WTC11 (cell line): ENCODE measurements at regions not wholly inside any gene's neighbourhood (a gene's known extent, or its start where the extent isn't known, plus 50 kb on each side); places are given as distances from the start of the nearest gene placed in this dataset.

Source experiments
- ATAC-seq: fragments of 200-7000 bp; cut with Tn5 transposase; 2 replicates; pipeline ENCODE4 v1.10.0; 2021; ENCODE audit warnings: mild to moderate bottlenecking, moderate library complexity
- CTCF ChIA-PET: fragments of 300-600 bp; sonication (Branson Sonifier 250); formaldehyde crosslinking; loops from one replicate; lab custom pipeline; 2021; ENCODE audit warnings: antibody characterized with exemption; lab: Charles Lee
- POLR2A ChIA-PET: fragments of 350-600 bp; sonication (Branson Sonifier 250); formaldehyde crosslinking; loops from one replicate; lab custom pipeline; 2021; ENCODE audit warnings: antibody characterized with exemption; lab: Charles Lee
- DNase-seq: peaks from one replicate; pipeline ENCODE4 v3.0.0; 2021; ENCODE audit warnings: low spot score
- H3K27ac Mint-ChIP-seq: 2 replicates; pipeline ENCODE4 v1.8.0; 2021; ENCODE audit warnings: mixed read lengths
- H3K27me3 Mint-ChIP-seq: 2 replicates; pipeline ENCODE4 v1.8.0; 2021; ENCODE audit warnings: low read depth, mild to moderate bottlenecking, moderate library complexity, mixed read lengths
- H3K36me3 Mint-ChIP-seq: 2 replicates; pipeline ENCODE4 v1.8.0; 2021; ENCODE audit warnings: mixed read lengths
- H3K4me1 Mint-ChIP-seq: 2 replicates; pipeline ENCODE4 v1.8.0; 2022; ENCODE audit warnings: mixed read lengths
- H3K4me3 Mint-ChIP-seq: 2 replicates; pipeline ENCODE4 v1.8.0; 2021; ENCODE audit warnings: mild to moderate bottlenecking, moderate library complexity, mixed read lengths
- H3K9me3 Mint-ChIP-seq: 2 replicates; pipeline ENCODE4 v1.8.0; 2021; ENCODE audit warnings: mixed read lengths
- ATF1 ChIP-seq: sonication (generic); formaldehyde crosslinking; IDR thresholded peaks from 2 replicates; pipeline ENCODE4 v1.8.1; 2023; ENCODE audit warnings: mild to moderate bottlenecking, moderate library complexity, missing genetic modification reagents
- ATF3 ChIP-seq: sonication (generic); formaldehyde crosslinking; conservative IDR thresholded peaks from 2 replicates; pipeline ENCODE4 v1.8.1; 2022; ENCODE audit warnings: mild to moderate bottlenecking, missing genetic modification reagents
- CBFB ChIP-seq: sonication (generic); formaldehyde crosslinking; IDR thresholded peaks from 2 replicates; pipeline ENCODE4 v1.8.1; 2022; ENCODE audit warnings: mild to moderate bottlenecking, low read depth, missing genetic modification reagents
- FOXK1 ChIP-seq: sonication (generic); formaldehyde crosslinking; IDR thresholded peaks from 2 replicates; pipeline ENCODE4 v1.8.0; 2022; ENCODE audit warnings: mild to moderate bottlenecking, moderate library complexity, missing genetic modification reagents
- FOXP4 ChIP-seq: sonication (generic); formaldehyde crosslinking; IDR thresholded peaks from 2 replicates; pipeline ENCODE4 v1.8.0; 2022; ENCODE audit warnings: mild to moderate bottlenecking, missing genetic modification reagents
- GABPB1 ChIP-seq: sonication (generic); formaldehyde crosslinking; IDR thresholded peaks from 2 replicates; pipeline ENCODE4 v1.8.1; 2023; ENCODE audit warnings: mild to moderate bottlenecking, missing genetic modification reagents
- JAZF1 ChIP-seq: fragments of 250-450 bp; sonication (Bioruptor Pico); IDR thresholded peaks from 2 replicates; pipeline ENCODE4 v1.9.0; 2021; ENCODE audit warnings: moderate library complexity, mild to moderate bottlenecking, inconsistent platforms
- KAT7 ChIP-seq: sonication (generic); formaldehyde crosslinking; IDR thresholded peaks from 2 replicates; pipeline ENCODE4 v1.8.1; 2023; ENCODE audit warnings: missing genetic modification reagents, mild to moderate bottlenecking, borderline replicate concordance
- MLX ChIP-seq: sonication (generic); formaldehyde crosslinking; IDR thresholded peaks from 2 replicates; pipeline ENCODE4 v1.8.1; 2023; ENCODE audit warnings: mild to moderate bottlenecking, missing genetic modification reagents, moderate library complexity
- MYBL2 ChIP-seq: sonication (generic); formaldehyde crosslinking; IDR thresholded peaks from 2 replicates; pipeline ENCODE4 v1.8.1; 2023; ENCODE audit warnings: mild to moderate bottlenecking, moderate library complexity, missing genetic modification reagents
- NFATC4 ChIP-seq: fragments of 250-450 bp; sonication (Bioruptor Pico); IDR thresholded peaks from 2 replicates; pipeline ENCODE4 v1.9.0; 2021; ENCODE audit warnings: mild to moderate bottlenecking
- NFE2L1 ChIP-seq: sonication (generic); formaldehyde crosslinking; IDR thresholded peaks from 2 replicates; pipeline ENCODE4 v1.8.1; 2023; ENCODE audit warnings: missing genetic modification reagents
- NR2C2 ChIP-seq: sonication (generic); formaldehyde crosslinking; IDR thresholded peaks from 2 replicates; pipeline ENCODE4 v1.8.0; 2022; ENCODE audit warnings: mild to moderate bottlenecking, missing genetic modification reagents
- OVOL2 ChIP-seq: fragments of 250-450 bp; sonication (Bioruptor Pico); IDR thresholded peaks from 2 replicates; pipeline ENCODE4 v1.9.0; 2021; ENCODE audit warnings: mild to moderate bottlenecking, borderline replicate concordance
- PRDM15 ChIP-seq: sonication (generic); formaldehyde crosslinking; IDR thresholded peaks from 2 replicates; pipeline ENCODE4 v1.8.0; 2022; ENCODE audit warnings: missing genetic modification reagents
- PREB ChIP-seq: sonication (generic); formaldehyde crosslinking; IDR thresholded peaks from 2 replicates; pipeline ENCODE4 v1.8.1; 2022; ENCODE audit warnings: mild to moderate bottlenecking, missing genetic modification reagents, moderate library complexity, borderline replicate concordance
- RELA ChIP-seq: sonication (generic); formaldehyde crosslinking; IDR thresholded peaks from 2 replicates; pipeline ENCODE4 v1.8.1; 2022; ENCODE audit warnings: missing genetic modification reagents, mild to moderate bottlenecking, borderline replicate concordance
- SMAD3 ChIP-seq: sonication (generic); formaldehyde crosslinking; IDR thresholded peaks from 2 replicates; pipeline ENCODE4 v1.8.0; 2022; ENCODE audit warnings: missing genetic modification reagents, mild to moderate bottlenecking, borderline replicate concordance
- SOX15 ChIP-seq: fragments of 250-450 bp; sonication (Bioruptor Pico); IDR thresholded peaks from 2 replicates; pipeline ENCODE4 v1.9.0; 2021; ENCODE audit warnings: mild to moderate bottlenecking
- TEAD1 ChIP-seq: sonication (generic); formaldehyde crosslinking; IDR thresholded peaks from 2 replicates; pipeline ENCODE4 v1.8.0; 2022; ENCODE audit warnings: mild to moderate bottlenecking, missing genetic modification reagents
- ZNF121 ChIP-seq: sonication (generic); formaldehyde crosslinking; IDR thresholded peaks from 2 replicates; pipeline ENCODE4 v1.8.0; 2023; ENCODE audit warnings: missing genetic modification reagents
- ZNF138 ChIP-seq: sonication (generic); formaldehyde crosslinking; conservative IDR thresholded peaks from 2 replicates; pipeline ENCODE4 v1.8.1; 2022; ENCODE audit warnings: mild to moderate bottlenecking, moderate library complexity, missing genetic modification reagents
- ZNF263 ChIP-seq: sonication (generic); formaldehyde crosslinking; IDR thresholded peaks from 2 replicates; pipeline ENCODE4 v1.8.1; 2022; ENCODE audit warnings: low read depth, mild to moderate bottlenecking, moderate library complexity, missing genetic modification reagents
- ZNF416 ChIP-seq: fragments of 250-450 bp; sonication (Bioruptor Pico); IDR thresholded peaks from 2 replicates; pipeline ENCODE4 v1.9.0; 2021; ENCODE audit warnings: mild to moderate bottlenecking, inconsistent platforms
- ZNF425 ChIP-seq: fragments of 250-450 bp; sonication (Bioruptor Pico); conservative IDR thresholded peaks from 2 replicates; pipeline ENCODE4 v1.9.0; 2021; ENCODE audit warnings: mild to moderate bottlenecking

GRCh38 chr3:72375237-72376076 is 472.8 kb downstream of the SHQ1 start:
- TF ChIP-seq ATF3, result no peak
- no peak for TF ChIP-seq RELA (CRISPR knock-in tag)
- TF ChIP-seq OVOL2 (CRISPR knock-in tag), result no peak
- TF ChIP-seq JAZF1, result no peak
- no peak for TF ChIP-seq SMAD3 (CRISPR knock-in tag)
- TF ChIP-seq SOX15 (CRISPR knock-in tag), result no peak
- no peak for TF ChIP-seq KAT7
- TF ChIP-seq ATF1 (CRISPR knock-in tag), result no peak
- TF ChIP-seq ZNF138, result no peak
- TF ChIP-seq MYBL2 (CRISPR knock-in tag), result no peak
- TF ChIP-seq FOXP4 (CRISPR knock-in tag), result no peak
- no peak for TF ChIP-seq NR2C2
- no peak for TF ChIP-seq TEAD1 (CRISPR knock-in tag)
- TF ChIP-seq ZNF425, result no peak
- no peak for TF ChIP-seq GABPB1 (CRISPR knock-in tag)
- no peak for TF ChIP-seq ZNF416
- TF ChIP-seq MLX, result no peak
- TF ChIP-seq FOXK1 (CRISPR knock-in tag), result no peak
- Mint-ChIP-seq H3K36me3 (peaks cover 11% of the 10 kb centered on the region), H3K27ac (peak overlapping the region; percentile 71), H3K9me3 (no peaks in the 10 kb centered on the region), H3K27me3 (no peaks in the 10 kb centered on the region), H3K4me1 (peaks cover 84% of the 10 kb centered on the region), H3K4me3 (no peak overlapping the region; the same call in 1 of the 2 replicates)
- DNase-seq, result no peak
- ATAC-seq, result peak; percentile 31
- ChIA-PET POLR2A (interaction anchor here (0.6 kb wide), 1 partner anchor 670 kb away, joined by 3 read pairs; no protein-coding TSS in a partner anchor), CTCF (interaction anchor here (0.6 to 1.7 kb wide), 4 partner anchors 121 to 447 kb away, joined by 3 to 5 read pairs (median 3); no protein-coding TSS in a partner anchor)

- peaks cover 76% of the 10 kb centered on the region for H3K4me1 Mint-ChIP-seq
- TF ChIP-seq ZNF121 (no peak), KAT7 (no peak), PRDM15 (CRISPR knock-in tag) (no peak), SMAD3 (CRISPR knock-in tag) (no peak), RELA (CRISPR knock-in tag) (no peak), NFE2L1 (CRISPR knock-in tag) (no peak), NFATC4 (CRISPR knock-in tag) (no peak), PREB (CRISPR knock-in tag) (no peak), MLX (no peak), CBFB (CRISPR knock-in tag) (no peak), ZNF263 (no peak)
These were observed 475.1 kb downstream of the SHQ1 start for GRCh38 chr3:72373139-72373538.

More at GRCh38 chr3:72373139-72373538, 475.1 kb downstream of the SHQ1 start:
- ATAC-seq, result no peak
- no peak for DNase-seq
- Mint-ChIP-seq H3K36me3 (peaks cover 1% of the 10 kb centered on the region), H3K27me3 (no peaks in the 10 kb centered on the region), H3K9me3 (no peaks in the 10 kb centered on the region), H3K27ac (no peak overlapping the region), H3K4me3 (no peak overlapping the region)
- POLR2A ChIA-PET, result no interaction called here
- CTCF ChIA-PET, result no interaction called here
